ENCODE measurements at regions not wholly inside any gene's neighbourhood (a gene's known extent, or its start where the extent isn't known, plus 50 kb on each side); places are given as distances from the start of the nearest gene placed in this dataset.
"Not testable (repeated sequence)": the region's sequence is repeated elsewhere in the genome, so short reads cannot be mapped to it uniquely, and the experiment has no call there.

DNA sequence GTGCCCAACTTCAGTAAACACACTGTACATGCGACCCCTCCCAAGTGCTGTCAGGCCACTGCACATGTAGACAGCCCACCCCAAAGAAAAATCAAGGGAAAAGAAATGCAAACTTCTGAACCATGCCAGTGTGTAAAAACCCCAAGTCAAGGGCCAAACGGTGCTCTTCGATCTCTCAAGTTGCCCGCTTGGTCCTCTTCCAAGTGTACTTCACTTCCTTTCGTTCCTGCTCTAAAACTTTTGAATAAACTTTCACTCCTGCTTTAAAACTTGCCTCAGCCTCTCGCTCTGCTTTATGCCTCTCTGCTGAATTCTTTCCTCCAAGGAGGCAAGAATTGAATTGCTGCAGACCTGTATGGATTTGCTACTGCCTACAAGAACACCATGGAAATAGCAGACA lies 600.7 kb downstream of the KCTD12 start:
- WGBS, 2 donors: 92 to 94% methylated on average over 6 of the region's 6 CpGs
- intact Hi-C loops (cut with DNase I; ENCODE audit: low total_unique reads): no loop called here
- DNase-seq (ENCODE audit: low spot score in 2 of 2): no peak
- H3K4me3 ChIP-seq (ENCODE audit: low read depth, poor library complexity, severe bottlenecking): no peak overlapping the region
- TF ChIP-seq, protein P1, sequence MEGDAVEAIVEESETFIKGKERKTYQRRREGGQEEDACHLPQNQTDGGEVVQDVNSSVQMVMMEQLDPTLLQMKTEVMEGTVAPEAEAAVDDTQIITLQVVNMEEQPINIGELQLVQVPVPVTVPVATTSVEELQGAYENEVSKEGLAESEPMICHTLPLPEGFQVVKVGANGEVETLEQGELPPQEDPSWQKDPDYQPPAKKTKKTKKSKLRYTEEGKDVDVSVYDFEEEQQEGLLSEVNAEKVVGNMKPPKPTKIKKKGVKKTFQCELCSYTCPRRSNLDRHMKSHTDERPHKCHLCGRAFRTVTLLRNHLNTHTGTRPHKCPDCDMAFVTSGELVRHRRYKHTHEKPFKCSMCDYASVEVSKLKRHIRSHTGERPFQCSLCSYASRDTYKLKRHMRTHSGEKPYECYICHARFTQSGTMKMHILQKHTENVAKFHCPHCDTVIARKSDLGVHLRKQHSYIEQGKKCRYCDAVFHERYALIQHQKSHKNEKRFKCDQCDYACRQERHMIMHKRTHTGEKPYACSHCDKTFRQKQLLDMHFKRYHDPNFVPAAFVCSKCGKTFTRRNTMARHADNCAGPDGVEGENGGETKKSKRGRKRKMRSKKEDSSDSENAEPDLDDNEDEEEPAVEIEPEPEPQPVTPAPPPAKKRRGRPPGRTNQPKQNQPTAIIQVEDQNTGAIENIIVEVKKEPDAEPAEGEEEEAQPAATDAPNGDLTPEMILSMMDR (IDR thresholded peaks at IDR 0.05): no peak
- no peak for TF ChIP-seq POLR2A (IDR thresholded peaks at IDR 0.05)

DNA sequence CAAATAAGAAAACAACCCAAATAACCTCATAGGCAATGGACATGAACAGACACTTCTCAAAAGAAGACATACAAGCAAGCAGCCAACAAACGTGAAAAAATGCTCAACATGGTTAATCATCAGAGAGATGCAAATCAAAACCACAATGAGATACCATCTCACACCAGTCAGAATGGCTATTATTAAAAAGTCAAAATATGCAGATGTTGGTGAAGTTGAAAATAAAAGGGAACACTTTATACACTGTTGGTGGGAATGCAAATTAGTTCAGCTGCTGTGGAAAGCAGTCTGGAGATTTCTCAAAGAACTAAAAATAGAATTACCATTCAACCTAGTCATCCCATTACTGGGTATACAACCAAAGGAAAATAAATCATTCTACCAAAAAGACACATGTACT lies 606.4 kb downstream of the KCTD12 start:
- DNase-seq (ENCODE audit: low spot score in 2 of 2); intact Hi-C loops (cut with DNase I; ENCODE audit: low total_unique reads); H3K4me3 ChIP-seq (ENCODE audit: low read depth, poor library complexity, severe bottlenecking): not testable (repeated sequence)
- 29 to 36% methylated on average over 1 of the region's 1 CpG for WGBS, 2 donors

DNA sequence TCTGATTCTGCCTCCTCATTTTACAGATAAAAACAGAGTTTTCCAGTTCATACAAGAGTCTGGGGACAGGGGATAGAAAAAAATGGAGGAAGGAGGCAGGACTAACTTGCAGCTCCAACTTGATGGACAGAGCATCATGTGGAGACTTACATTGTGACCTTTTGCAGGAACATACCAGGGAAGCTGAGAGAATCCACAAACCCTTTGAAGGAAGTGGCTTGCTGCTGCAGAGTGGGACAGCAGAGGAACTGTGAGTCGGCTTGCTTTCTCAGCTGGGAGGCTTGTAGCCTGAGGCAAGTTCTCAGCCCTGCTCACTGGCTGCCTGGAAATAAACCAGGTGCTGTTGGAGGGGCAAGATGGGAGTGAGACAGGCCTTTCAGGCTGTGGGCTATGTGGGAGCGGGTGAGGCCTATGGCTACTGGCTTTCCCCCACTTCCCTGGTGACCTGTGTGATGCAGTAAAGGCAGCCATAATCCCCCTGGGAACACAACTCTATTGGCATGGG lies 614.4 kb downstream of the KCTD12 start:
- no peak overlapping the region for H3K4me3 ChIP-seq (ENCODE audit: low read depth, poor library complexity, severe bottlenecking)
- 73 to 75% methylated on average over 2 of the region's 2 CpGs for WGBS, 2 donors
- no peak for DNase-seq (ENCODE audit: low spot score in 2 of 2)
- intact Hi-C loops (cut with DNase I; ENCODE audit: low total_unique reads): no loop called here
- TF ChIP-seq, protein P1 (IDR thresholded peaks at IDR 0.05): no peak
- TF ChIP-seq POLR2A (IDR thresholded peaks at IDR 0.05): no peak

DNA sequence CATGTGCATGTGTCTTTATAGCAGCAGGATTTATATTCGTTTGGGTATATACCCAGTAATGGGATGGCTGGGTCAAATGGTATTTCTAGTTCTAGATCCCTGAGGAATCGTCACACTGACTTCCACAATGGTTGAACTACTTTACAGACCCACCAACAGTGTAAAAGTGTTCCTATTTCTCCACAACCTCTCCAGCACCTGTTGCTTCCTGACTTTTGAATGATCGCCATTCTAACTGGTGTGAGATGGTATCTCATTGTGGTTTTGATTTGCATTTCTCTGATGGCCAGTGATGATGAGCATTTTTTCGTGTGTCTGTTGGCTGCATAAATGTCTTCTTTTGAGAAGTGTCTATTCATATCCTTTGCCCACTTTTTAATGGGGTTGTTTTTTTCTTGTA lies 617.9 kb downstream of the KCTD12 start:
- DNase-seq (ENCODE audit: low spot score in 2 of 2); intact Hi-C loops (cut with DNase I; ENCODE audit: low total_unique reads); H3K4me3 ChIP-seq (ENCODE audit: low read depth, poor library complexity, severe bottlenecking): not testable (repeated sequence)
- WGBS, 2 donors: 86 to 91% methylated on average over 4 of the region's 4 CpGs

DNA sequence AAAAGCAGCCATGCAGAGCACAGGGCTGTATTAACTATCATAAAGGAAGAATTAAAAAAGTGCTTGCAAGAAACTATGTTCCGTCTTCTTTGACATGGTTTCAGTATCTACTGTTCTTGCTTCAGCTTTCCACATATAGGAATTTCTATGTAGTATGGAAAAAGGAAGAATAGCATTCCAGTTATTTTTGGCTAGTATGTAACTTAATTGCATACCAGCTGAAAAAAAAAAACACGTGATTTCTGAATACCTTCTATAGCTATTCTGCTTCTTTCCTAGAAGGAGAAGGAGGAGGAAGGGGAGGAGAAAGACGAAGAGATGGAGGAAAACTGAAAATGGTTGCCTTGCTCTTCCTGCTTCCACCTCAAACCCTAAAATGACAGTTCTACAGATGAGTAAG lies 619.0 kb downstream of the KCTD12 start:
- intact Hi-C loops (cut with DNase I; ENCODE audit: low total_unique reads): no loop called here
- TF ChIP-seq, protein P1 (IDR thresholded peaks at IDR 0.05): no peak
- no peak for TF ChIP-seq POLR2A (IDR thresholded peaks at IDR 0.05)
- no peak overlapping the region for H3K4me3 ChIP-seq (ENCODE audit: low read depth, poor library complexity, severe bottlenecking)
- no peak for DNase-seq (ENCODE audit: low spot score in 2 of 2)
- 55 to 65% methylated on average over 3 of the region's 3 CpGs for WGBS, 2 donors

DNA sequence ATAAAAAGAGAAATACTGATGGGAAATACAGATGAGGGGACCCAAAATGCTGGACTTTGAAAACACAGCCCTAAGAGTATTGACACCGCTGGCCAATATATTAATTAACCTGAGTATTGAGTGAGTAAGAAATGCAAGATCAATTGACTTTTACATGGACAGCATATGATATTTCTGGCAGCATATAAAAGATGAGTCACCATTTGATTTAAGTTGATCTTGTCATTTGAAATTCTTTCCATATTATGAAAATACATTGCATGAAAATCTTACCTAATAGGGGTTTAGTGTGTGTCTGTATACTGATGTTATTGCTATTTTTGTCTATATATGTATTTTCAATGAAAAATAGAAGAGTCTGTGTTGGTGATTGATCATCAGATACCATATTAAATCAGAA lies 619.6 kb downstream of the KCTD12 start:
- no peak for DNase-seq (ENCODE audit: low spot score in 2 of 2)
- TF ChIP-seq POLR2A (IDR thresholded peaks at IDR 0.05): no peak
- TF ChIP-seq, protein P1 (IDR thresholded peaks at IDR 0.05): no peak
- intact Hi-C loops (cut with DNase I; ENCODE audit: low total_unique reads): no loop called here
- 86 to 100% methylated on average over 1 of the region's 1 CpG for WGBS, 2 donors
- H3K4me3 ChIP-seq (ENCODE audit: low read depth, poor library complexity, severe bottlenecking): no peak overlapping the region

DNA sequence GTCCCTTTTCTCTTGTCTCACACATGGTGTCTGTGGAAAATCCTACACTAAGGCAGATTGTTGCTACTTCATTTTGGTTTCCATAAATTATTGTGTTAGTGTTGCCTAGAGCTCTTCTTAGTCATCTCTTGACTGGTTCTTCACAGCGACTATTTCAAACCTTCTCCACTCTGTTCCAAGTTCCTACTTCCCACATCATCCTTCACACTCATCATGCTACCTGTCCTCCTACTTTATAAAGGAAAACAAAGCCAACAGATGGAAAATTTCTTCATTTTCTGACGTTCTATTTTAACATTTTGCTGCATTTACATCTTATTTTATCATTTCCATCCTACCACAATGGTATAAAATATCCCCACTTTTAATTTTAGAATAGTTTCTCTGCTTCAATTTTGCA lies 614.1 kb downstream of the LMO7 start:
- intact Hi-C loops (cut with DNase I; ENCODE audit: low total_unique reads): no loop called here
- H3K4me3 ChIP-seq (ENCODE audit: low read depth, poor library complexity, severe bottlenecking): no peak overlapping the region
- 53 to 60% methylated on average over 2 of the region's 2 CpGs for WGBS, 2 donors

More for the DNA sequence above, 614.1 kb downstream of the LMO7 start:
- no peak for DNase-seq (ENCODE audit: low spot score in 2 of 2)
- TF ChIP-seq, protein P1 (IDR thresholded peaks at IDR 0.05): no peak
- TF ChIP-seq POLR2A (IDR thresholded peaks at IDR 0.05): no peak
